Caco-2 (cell line): ENCODE measurements at regions not wholly inside any gene's neighbourhood (a gene's known extent, or its start where the extent isn't known, plus 50 kb on each side); places are given as distances from the start of the nearest gene placed in this dataset.

Experiments used
- BruUV-seq: library from RNA; stranded (reverse); fragments of 400-500 nt; replicated peaks from 2 replicates; lab custom pipeline; 2021; lab: Mats Ljungman, UMichigan
- CTCF ChIA-PET: fragments of 300-600 bp; sonication (Branson Sonifier 250); formaldehyde crosslinking; loops from one replicate; lab custom pipeline; 2022; ENCODE audit warnings: antibody characterized with exemption; lab: Charles Lee
- POLR2A ChIA-PET: fragments of 300-600 bp; sonication (Branson Sonifier 250); formaldehyde crosslinking; loops from one replicate; lab custom pipeline; 2022; ENCODE audit warnings: antibody characterized with exemption; lab: Charles Lee
- DNase-seq, 2 experiments: peaks; one replicate each; pipeline versions ENCODE4 v3.0.0 to v3.0.0-alpha.2; 2020 to 2022
- H3K27me3 ChIP-seq: replicated peaks from 2 replicates; pipeline ENCODE4 v1.6.0; 2011; ENCODE audit warnings: low read length; ENCODE audit not compliant: control insufficient read depth, insufficient read depth
- H3K36me3 ChIP-seq: 2 replicates; pipeline ENCODE4 v1.5.1; 2011; ENCODE audit warnings: low read length; ENCODE audit not compliant: control insufficient read depth, insufficient read depth
- H3K4me1 ChIP-seq: fragments of 250-450 bp; sonication (Bioruptor Pico); 2 replicates; pipeline ENCODE4 v1.5.1; 2020; ENCODE audit warnings: mild to moderate bottlenecking
- H3K4me3 ChIP-seq: 2 replicates; pipeline ENCODE4 v1.5.1; 2011; ENCODE audit warnings: low read depth, mild to moderate bottlenecking, control low read depth, low read length
- H3K9me3 ChIP-seq: fragments of 250-450 bp; sonication (Bioruptor Pico); 2 replicates; pipeline ENCODE4 v1.5.1; 2020; ENCODE audit warnings: mild to moderate bottlenecking, moderate library complexity
- H3K27ac Mint-ChIP-seq: one replicate; pipeline ENCODE4 v1.8.0; 2022; ENCODE audit warnings: mixed read lengths; ENCODE audit not compliant: unreplicated experiment
- H3K27me3 Mint-ChIP-seq: one replicate; pipeline ENCODE4 v1.8.0; 2022; ENCODE audit warnings: mixed read lengths; ENCODE audit not compliant: insufficient read depth, unreplicated experiment
- H3K36me3 Mint-ChIP-seq: one replicate; pipeline ENCODE4 v1.8.0; 2022; ENCODE audit warnings: mild to moderate bottlenecking, mixed read lengths; ENCODE audit not compliant: insufficient read depth, unreplicated experiment
- H3K4me1 Mint-ChIP-seq: one replicate; pipeline ENCODE4 v1.8.0; 2022; ENCODE audit warnings: low read depth, mixed read lengths; ENCODE audit not compliant: unreplicated experiment
- H3K4me3 Mint-ChIP-seq: one replicate; pipeline ENCODE4 v1.8.0; 2022; ENCODE audit warnings: mild to moderate bottlenecking, moderate library complexity, mixed read lengths; ENCODE audit not compliant: unreplicated experiment
- H3K9me3 Mint-ChIP-seq: one replicate; pipeline ENCODE4 v1.8.0; 2022; ENCODE audit warnings: mixed read lengths; ENCODE audit not compliant: unreplicated experiment
- CTCF ChIP-seq, 2 experiments: fragments of 200-600 bp in 1 of 2; IDR thresholded peaks; 1 replicate in 1 of 2; 2 replicates in 1 of 2; pipeline versions ENCODE4 v1.5.1 to v1.8.0; 2011 to 2022; ENCODE audit warnings: antibody characterized with exemption in 1 of 2, control low read depth in 1 of 2, inconsistent platforms in 1 of 2, low read depth in 1 of 2, low read length in 1 of 2, mild to moderate bottlenecking in 1 of 2, moderate library complexity in 1 of 2; ENCODE audit not compliant: insufficient read depth in 1 of 2, severe bottlenecking in 1 of 2, unreplicated experiment in 1 of 2
- intact Hi-C: fragments of 100-400 bp; cut with micrococcal nuclease; formaldehyde crosslinking; loops from one replicate; pipeline ENCODE4 v1.10.0; 2022; ENCODE audit not compliant: unreplicated experiment

- CTCF ChIA-PET, result no interaction called here
- Mint-ChIP-seq H3K27ac (no peak overlapping the region), H3K36me3 (no peaks in the 10 kb centered on the region), H3K9me3 (no peaks in the 10 kb centered on the region), H3K4me3 (no peak overlapping the region), H3K4me1 (no peaks in the 10 kb centered on the region), H3K27me3 (no peaks in the 10 kb centered on the region)
- intact Hi-C loops, result no loop called here
- H3K4me3 ChIP-seq, result no peak overlapping the region
- POLR2A ChIA-PET, result no interaction called here
- no peaks in the 10 kb centered on the region for H3K27me3 ChIP-seq
- no TSS peak for BruUV-seq
- no peaks in the 10 kb centered on the region for H3K36me3 ChIP-seq
- no peak for TF ChIP-seq CTCF (IDR thresholded peaks at IDR 0.05; ENCODE audit: insufficient read depth in 1 of 2, low read depth in 1 of 2, low read length in 1 of 2, severe bottlenecking in 1 of 2, unreplicated experiment in 1 of 2)
- H3K9me3 ChIP-seq, result no peaks in the 10 kb centered on the region
- DNase-seq, result no peak
- no peaks in the 10 kb centered on the region for H3K4me1 ChIP-seq
Observed at GRCh38 chr13:70950664-70951063, 842.4 kb upstream of the KLHL1 start.

- Mint-ChIP-seq H3K4me3 (no peak overlapping the region), H3K27ac (no peak overlapping the region), H3K9me3 (no peaks in the 10 kb centered on the region), H3K27me3 (no peaks in the 10 kb centered on the region), H3K36me3 (no peaks in the 10 kb centered on the region), H3K4me1 (peaks cover 7% of the 10 kb centered on the region)
- Histone ChIP-seq H3K4me3 (no peak overlapping the region), H3K4me1 (peaks cover 7% of the 10 kb centered on the region; the same call in 1 of the 2 replicates), H3K27me3 (no peaks in the 10 kb centered on the region), H3K36me3 (no peaks in the 10 kb centered on the region), H3K9me3 (no peaks in the 10 kb centered on the region)
- DNase-seq, result no peak
- intact Hi-C loops, result no loop called here
- CTCF ChIA-PET, result no interaction called here
- no TSS peak for BruUV-seq
- POLR2A ChIA-PET, result no interaction called here
- TF ChIP-seq CTCF (IDR thresholded peaks at IDR 0.05; ENCODE audit: insufficient read depth in 1 of 2, low read depth in 1 of 2, low read length in 1 of 2, severe bottlenecking in 1 of 2, unreplicated experiment in 1 of 2), result no peak
Observed at GRCh38 chr13:70945506-70945905, 837.3 kb upstream of the KLHL1 start.

- H3K4me1 ChIP-seq, result peaks cover 7% of the 10 kb centered on the region; the same call in 1 of the 2 replicates
- BruUV-seq, result no TSS peak
- peaks cover 4% of the 10 kb centered on the region for H3K27me3 Mint-ChIP-seq
- no peak for TF ChIP-seq CTCF (IDR thresholded peaks at IDR 0.05; ENCODE audit: insufficient read depth in 1 of 2, low read depth in 1 of 2, low read length in 1 of 2, severe bottlenecking in 1 of 2, unreplicated experiment in 1 of 2)
- ChIA-PET POLR2A (no interaction called here), CTCF (no interaction called here)
- intact Hi-C loops, result no loop called here
- no peaks in the 10 kb centered on the region for H3K9me3 Mint-ChIP-seq
- no peak overlapping the region for H3K27ac Mint-ChIP-seq
- no peak overlapping the region for H3K4me3 ChIP-seq
- H3K9me3 ChIP-seq, result no peaks in the 10 kb centered on the region
- no peaks in the 10 kb centered on the region for H3K36me3 ChIP-seq
- H3K4me1 Mint-ChIP-seq, result peaks cover 7% of the 10 kb centered on the region
- H3K4me3 Mint-ChIP-seq, result no peak overlapping the region
- no peaks in the 10 kb centered on the region for H3K27me3 ChIP-seq
- H3K36me3 Mint-ChIP-seq, result no peaks in the 10 kb centered on the region
- no peak for DNase-seq
Observed at GRCh38 chr13:70941454-70941853, 833.2 kb upstream of the KLHL1 start.
